ENCODE measurements at regions not wholly inside any gene's neighbourhood (a gene's known extent, or its start where the extent isn't known, plus 50 kb on each side); places are given as distances from the start of the nearest gene placed in this dataset.

GRCh38 chr1:198904321-198904720 lies 265.5 kb downstream of the PTPRC start:
- DNase-seq (ENCODE audit: low read depth): no peak

DNA sequence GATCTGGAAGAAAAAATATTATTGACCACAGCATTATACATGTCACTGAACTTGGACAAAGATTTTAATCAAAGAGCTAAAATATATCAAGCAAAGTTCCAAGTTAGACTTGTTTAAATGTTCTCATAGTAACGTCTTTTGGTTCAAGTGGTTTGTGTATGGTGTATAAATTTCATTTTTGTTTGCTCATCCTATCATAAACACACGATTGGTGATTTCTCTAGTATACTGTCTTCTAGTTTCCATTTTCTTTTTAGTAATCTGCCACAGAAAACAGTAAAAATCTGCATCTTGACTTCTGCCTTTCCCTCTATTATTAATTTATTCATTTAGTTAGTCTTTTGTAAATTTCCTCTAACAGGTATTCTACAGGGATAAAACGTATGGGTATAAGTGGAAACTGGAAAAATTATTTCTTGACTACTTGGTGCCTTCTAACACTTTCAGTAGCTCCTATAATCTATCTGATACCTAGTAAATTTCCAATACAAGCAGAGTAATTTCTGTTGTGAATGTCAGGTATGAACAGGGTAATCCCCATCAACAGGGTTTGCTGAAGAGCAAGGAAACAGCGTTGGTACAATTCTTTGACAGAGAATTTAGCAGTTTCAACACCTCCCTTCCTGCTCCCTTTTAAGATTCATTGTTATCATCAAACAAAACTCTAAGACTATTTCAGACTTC lies 268.0 kb downstream of the PTPRC start:
- no peak for DNase-seq (ENCODE audit: low read depth)

- DNase-seq (ENCODE audit: low read depth): no peak
Observed at GRCh38 chr1:198907423-198907746, 268.5 kb downstream of the PTPRC start.

DNA sequence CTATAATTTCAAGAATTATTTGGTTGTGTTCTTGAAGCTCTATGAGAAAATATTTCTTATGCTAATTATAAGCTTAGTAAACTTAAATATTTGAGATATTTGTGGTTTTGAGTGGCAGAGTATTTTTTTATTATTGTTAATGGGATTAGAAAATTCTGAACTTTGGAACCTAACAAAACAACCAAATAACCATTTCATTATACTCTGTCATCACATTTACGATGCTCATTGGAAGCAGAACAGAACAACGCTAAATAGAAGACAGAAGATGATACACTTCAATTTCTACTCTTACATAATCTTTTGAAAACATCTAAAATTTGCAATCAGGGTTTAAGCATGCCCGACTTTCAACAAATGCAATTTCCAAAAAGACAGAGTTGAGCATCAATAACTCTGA lies 270.2 kb downstream of the PTPRC start:
- no peak for DNase-seq (ENCODE audit: low read depth)

DNA sequence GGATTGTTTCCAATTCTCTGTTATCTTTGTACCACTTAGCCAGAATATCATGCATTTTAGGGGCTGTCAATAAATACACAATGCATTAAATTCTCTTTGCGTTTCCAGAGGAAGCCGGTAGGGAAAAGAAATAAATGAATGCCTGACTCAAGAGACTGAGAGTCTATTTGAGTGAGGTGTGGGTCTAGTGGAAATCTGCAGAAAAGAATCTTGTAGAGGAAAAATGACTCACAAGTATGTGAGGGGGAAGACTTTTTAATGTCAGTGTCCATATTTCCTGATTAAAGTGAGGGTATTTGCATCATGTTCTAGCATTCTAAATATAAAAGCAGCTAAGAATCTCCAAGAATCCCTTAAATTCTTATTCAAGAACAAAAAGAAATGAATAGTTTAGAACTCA lies 271.1 kb downstream of the PTPRC start:
- peak; percentile 45 for DNase-seq (ENCODE audit: low read depth)

DNA sequence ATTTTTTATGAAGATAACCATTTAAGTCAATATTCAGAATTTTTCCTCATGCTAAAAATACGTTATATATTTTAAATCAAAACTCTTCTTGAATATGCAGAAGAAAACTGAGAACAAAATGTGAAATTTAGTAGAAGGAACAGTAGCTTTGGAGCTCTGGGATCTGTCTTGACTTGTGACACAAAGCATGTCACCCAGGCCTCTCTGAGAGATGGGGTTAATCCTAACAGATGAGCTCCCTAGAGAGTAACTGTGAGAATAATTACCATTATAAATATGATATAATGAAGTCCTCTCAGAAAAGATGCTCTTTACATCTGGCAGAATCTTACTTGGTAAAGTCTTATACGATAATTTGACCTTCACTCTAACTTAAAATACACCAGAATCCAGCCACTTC lies 272.0 kb downstream of the PTPRC start:
- no peak for DNase-seq (ENCODE audit: low read depth)

GRCh38 chr1:198912046-198912445 lies 273.2 kb downstream of the PTPRC start:
- DNase-seq (ENCODE audit: low read depth): no peak

GRCh38 chr1:198913667-198914066 lies 274.8 kb downstream of the PTPRC start:
- DNase-seq (ENCODE audit: low read depth): no peak

- no peak for DNase-seq (ENCODE audit: low read depth)
Observed at GRCh38 chr1:198915327-198916231, 276.7 kb downstream of the PTPRC start.

GRCh38 chr1:198917226-198917625 lies 278.4 kb downstream of the PTPRC start:
- no peak for DNase-seq (ENCODE audit: low read depth)

DNA sequence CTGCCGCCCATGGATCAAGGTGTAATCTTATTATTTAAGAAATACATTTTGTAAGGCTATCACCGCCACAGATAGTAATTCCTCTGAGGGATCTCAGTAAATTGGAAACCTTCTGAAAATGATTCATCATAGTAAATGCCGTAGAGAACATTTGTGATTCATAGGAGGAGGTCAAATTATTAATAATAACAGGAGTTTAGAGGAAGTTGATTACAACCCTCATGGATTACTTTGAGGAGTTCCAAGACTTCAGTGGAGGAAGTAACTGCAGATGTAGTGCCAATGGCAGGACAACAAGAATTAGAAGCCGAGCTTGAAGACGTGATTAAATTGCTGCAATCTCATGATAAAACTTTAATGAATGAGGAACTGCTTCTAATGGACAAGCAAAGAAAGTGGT lies 280.1 kb downstream of the PTPRC start:
- no peak for DNase-seq (ENCODE audit: low read depth)

DNA sequence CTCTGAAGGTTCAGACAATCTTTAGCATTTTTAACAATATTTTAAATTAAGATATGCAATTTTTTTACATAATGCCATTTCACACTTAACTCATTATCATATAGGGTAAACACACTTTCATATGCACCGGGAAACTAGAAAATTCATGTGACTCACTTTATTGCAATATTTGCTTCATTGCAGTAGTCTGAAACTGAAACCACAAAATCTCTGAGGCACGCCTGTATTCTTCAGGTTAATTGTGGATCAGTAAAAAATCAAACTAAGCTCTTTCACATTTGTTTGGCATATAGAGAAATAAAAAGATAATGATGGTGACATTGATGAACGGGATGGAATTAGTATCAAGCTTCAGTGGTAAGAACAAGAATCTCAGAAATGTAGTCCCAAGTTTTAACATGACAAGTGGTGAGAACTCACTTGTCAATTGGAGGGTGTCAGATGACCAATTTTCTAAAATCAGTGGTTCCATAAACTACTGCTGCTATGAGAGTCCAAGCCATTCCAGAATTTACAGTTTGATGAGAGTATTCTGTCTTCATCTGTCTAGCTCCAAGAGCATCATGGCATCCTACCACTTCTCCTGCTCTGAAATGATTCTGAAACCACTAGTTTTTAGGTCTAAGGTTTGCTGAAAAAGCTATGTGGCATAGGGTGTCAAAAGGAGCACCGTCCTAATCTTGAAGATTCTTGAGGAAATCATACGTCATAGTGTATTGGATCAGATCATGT lies 281.0 kb downstream of the PTPRC start:
- DNase-seq (ENCODE audit: low read depth): peak; percentile 20

- no peak for DNase-seq (ENCODE audit: low read depth)
Observed at GRCh38 chr1:198922638-198923430, 284.0 kb downstream of the PTPRC start.

DNA sequence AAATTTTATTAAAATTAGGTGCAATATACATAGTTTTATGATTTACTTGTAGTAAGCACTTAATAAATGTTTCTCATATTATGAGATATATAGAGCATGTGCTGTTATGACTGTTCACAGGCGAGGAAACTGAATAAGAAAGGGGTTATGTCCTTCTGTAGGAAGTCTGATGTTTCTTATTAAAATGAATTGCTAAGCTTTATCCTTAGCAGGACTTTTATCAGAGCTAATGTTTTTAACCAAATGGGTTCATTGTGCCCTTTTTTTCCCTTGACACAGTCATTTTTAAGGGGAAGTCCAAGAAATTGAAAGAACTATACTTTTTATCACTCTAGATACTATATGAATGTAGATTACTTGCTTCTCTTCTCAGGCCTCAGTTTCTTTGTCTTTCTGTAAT lies 285.2 kb downstream of the PTPRC start:
- DNase-seq (ENCODE audit: low read depth): no peak

DNA sequence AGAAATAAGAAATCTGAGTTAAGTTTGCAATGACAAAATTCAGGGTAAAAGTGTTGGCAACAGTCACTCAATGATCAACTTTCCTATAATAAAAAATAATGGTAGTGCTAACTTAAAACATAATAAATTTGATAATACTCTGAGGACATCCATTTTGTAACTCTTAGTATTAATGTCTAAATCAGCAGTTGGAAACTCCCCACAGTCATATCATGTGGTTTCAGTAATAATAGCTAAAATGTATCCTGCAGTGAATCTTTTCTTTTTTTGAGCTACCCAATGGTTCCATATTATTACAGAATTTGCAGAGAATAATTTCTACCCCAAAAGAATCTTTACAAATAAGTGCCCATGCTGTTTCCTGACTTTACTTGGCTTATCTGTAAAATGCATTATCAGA lies 286.7 kb downstream of the PTPRC start:
- DNase-seq (ENCODE audit: low read depth): no peak

- DNase-seq (ENCODE audit: low read depth): no peak
Observed at GRCh38 chr1:198927129-198927528, 288.3 kb downstream of the PTPRC start.

DNA sequence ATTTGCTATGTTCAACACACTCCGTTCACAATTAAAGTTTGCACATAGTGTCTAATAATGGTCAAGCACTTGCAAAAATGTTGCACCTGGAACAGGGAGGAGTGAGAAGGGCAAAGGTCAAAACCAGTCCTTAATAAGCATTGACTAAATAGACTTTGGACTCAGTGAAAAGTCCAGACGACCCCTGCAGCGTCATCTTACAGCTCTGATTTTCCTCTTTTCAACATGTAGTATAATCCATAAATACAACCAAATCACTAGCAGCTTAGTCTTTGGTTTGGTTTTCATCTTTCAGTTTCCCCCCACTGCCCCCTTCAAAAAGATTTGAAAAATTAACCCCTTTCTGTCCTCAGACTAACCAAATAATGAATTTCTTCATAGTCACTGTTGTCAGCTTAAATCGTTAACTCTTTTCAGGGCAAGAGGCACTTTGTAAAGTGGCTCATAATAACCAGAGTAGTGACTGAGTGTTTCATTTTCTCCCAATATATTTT lies 290.3 kb downstream of the PTPRC start:
- no peak for DNase-seq (ENCODE audit: low read depth)

- peak; percentile 63 for DNase-seq (ENCODE audit: low read depth)
Observed at GRCh38 chr1:198929961-198930599, 291.2 kb downstream of the PTPRC start.

DNA sequence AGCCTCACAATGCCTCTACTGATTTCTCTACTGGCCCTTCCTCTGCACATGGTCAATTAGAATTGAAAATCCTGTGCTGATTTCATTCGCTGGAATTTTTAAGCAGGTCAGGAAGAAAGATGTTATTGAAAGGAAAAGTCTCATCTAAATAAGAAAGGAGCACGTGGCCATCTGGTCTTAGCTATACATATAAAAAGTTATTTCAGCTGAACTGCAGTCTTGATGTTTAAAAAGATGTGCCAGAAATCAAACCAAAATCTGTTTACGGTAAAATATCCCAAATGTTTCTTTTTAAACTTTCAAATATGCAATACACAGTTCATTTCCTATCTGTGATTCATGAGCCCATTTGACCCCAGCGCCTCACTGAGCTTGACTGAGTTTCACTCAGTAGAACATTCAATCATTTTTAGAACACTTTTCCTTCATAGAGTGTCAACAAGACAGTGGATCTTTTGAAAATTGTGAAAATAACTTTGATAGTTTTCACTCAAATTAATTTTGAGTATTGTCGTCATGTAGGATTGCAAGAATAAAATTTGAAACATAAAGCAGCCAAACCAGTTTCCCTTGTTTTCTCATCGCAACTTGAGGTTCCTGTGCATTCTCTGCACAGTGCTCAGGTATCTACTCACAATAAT lies 293.6 kb downstream of the PTPRC start:
- DNase-seq (ENCODE audit: low read depth): peak; percentile 38

GRCh38 chr1:198933515-198934222 lies 294.8 kb downstream of the PTPRC start:
- no peak for DNase-seq (ENCODE audit: low read depth)
